T-helper 1 cell (primary cell): ENCODE measurements at regions not wholly inside any gene's neighbourhood (a gene's known extent, or its start where the extent isn't known, plus 50 kb on each side); places are given as distances from the start of the nearest gene placed in this dataset.
A peak's percentile ranks its signal among the peaks of the same experiment; 100 is the strongest.
"Not testable (repeated sequence)": the region's sequence is repeated elsewhere in the genome, so short reads cannot be mapped to it uniquely, and the experiment has no call there.

Experiments
- DNase-seq, 5 donors: peaks; one replicate each; pipeline ENCODE4 v3.0.0-alpha.2; 2012 to 2020

- DNase-seq = peak in 4 of 5 donors; percentile 6 to 39 (median 29)
Observed at GRCh38 chr2:133886735-133887675, 318.7 kb upstream of the NCKAP5 start.

DNA sequence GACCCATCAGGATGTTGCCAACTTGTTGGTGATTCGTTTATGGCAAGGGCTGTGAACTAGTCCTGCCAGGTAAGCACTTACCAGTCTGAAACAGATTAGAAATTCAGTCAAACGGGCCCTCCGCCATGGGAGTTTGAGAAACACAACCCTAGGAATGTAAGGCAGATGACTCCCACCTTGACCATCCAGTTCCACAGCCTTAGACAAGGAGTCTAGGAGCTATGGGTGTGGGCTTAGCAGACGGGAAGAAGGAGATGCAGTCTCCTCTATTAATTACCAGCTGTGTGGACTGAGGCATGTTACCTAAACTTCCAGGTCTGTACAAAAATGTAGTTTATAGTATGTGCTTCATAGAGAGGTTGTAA lies 319.4 kb upstream of the NCKAP5 start:
- DNase-seq = no peak

DNA sequence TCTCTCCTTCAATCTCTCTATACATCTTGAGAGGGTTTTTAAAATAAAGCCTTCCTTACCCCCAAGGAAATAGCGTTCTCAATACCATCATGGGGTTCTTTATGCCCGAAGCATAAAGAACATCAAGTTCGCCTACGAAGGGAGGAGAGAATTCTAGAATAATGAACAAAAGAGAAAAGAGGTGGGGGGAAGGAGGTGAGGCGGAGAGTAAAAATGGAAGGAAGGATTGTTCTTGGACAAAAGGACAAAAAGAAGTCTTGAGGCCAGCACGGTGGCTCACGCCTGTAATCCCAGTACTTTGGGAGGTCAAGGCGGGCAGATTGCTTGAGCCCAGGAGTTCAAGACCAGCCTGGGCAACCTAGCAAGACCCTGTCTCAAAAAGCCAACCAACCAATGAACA lies 319.8 kb upstream of the NCKAP5 start:
- DNase-seq = no peak

GRCh38 chr2:133888621-133889219 lies 320.5 kb upstream of the NCKAP5 start:
- no peak for DNase-seq

- no peak for DNase-seq
Observed at GRCh38 chr2:133892352-133892913, 324.2 kb upstream of the NCKAP5 start.

DNA sequence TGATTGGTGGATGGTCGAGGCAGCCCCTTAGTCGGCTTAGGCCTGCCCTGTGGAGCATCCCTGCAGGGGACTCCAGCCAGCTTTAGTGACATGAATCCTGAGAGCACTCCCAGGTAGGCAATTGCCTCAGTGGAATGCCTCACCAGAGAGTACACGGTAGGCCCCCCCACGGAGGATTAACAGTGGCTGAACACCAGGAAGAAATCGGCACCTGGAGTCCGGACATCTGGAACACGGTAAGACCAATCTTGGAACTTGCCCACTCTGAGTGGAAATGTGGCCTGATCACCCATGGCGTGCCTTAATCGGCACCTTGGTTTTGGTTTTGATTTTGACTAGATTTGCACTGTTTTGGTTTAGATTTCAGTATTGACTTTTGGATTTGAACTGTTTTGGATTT lies 326.2 kb upstream of the NCKAP5 start:
- DNase-seq = no peak

GRCh38 chr2:133897838-133898237 lies 329.6 kb upstream of the NCKAP5 start:
- not testable (repeated sequence) for DNase-seq

DNA sequence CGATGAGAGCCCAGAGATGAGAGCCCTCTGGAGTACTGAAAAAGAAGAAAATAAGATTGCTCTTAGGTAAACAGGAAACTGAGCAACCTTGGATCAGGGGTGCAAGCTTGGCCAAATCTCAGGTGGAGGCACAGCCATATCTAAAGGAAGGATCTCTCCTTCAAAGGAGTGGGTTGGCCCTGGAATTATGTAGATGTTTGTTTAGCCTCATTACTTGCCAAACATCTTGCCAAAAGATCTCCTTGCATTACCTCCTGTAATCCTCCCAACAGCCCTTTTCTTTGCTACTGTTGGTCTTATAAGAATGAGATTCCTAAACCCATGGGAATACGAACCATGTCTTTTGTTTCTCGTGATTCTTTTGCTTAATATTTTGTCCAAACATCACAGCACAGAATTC lies 332.6 kb upstream of the NCKAP5 start:
- no peak for DNase-seq

- no peak for DNase-seq
Observed at GRCh38 chr2:133906396-133906795, 338.1 kb upstream of the NCKAP5 start.

DNA sequence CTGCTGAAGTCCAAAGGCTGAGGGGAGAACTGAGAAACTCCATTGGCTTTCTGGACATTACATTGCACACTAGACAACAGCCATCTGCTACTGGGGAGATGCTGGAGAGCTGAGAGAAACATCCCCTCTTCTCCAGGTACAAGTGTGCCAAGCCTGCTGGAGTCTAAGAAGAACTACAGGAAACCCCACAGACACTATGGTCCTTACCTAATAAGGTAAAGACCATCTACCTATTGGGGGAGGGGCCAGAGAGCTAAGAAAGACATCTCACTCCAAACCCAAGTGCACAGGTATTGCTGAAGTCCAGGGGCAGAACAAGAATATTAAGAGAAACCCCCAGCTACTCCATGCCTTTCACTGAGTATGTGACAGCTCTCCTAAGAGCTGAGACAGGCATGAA lies 338.7 kb upstream of the NCKAP5 start:
- DNase-seq = no peak

DNA sequence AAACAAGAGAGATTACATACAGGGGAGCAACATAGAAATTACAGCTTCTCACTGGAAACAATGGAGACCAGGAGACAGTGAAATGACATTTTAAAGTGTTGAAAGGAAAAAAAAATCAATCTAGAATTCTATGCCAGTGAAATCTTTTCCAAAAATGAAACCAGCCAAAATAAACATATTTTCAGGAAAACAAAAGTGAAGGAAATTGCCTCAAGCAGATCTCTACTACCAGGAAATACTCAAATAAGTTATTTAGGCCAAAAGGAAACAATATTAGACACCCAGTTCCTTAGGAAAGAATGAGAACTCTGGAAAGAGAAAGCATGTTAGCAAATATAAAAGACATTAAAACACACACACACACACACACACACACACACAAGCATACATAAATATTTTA lies 339.9 kb upstream of the NCKAP5 start:
- DNase-seq = no peak

- no peak for DNase-seq
Observed at GRCh38 chr2:133918141-133918540, 335.7 kb upstream of the MGAT5 start.

GRCh38 chr2:133919285-133919684 lies 334.6 kb upstream of the MGAT5 start:
- no peak for DNase-seq

- DNase-seq = no peak
Observed at GRCh38 chr2:133927894-133928293, 326.0 kb upstream of the MGAT5 start.

DNA sequence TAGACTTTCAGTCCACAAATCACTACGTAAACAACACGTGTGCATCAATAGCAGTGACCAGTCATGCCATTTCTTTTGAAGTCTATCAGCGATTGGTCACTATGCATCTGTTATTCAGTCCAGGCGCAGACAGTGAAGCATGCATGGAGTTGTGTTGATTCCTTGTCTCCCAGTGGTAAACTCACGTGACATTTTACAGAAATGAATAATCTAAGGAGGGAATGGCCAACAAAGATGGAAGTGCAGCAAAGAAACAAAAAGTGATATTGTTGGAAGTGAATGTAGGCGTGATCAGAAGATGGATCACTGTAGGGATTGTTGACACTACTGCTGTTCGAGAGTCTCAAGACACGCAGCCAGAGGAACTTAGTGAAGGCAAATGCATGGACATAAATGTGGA lies 317.8 kb upstream of the MGAT5 start:
- DNase-seq = no peak

DNA sequence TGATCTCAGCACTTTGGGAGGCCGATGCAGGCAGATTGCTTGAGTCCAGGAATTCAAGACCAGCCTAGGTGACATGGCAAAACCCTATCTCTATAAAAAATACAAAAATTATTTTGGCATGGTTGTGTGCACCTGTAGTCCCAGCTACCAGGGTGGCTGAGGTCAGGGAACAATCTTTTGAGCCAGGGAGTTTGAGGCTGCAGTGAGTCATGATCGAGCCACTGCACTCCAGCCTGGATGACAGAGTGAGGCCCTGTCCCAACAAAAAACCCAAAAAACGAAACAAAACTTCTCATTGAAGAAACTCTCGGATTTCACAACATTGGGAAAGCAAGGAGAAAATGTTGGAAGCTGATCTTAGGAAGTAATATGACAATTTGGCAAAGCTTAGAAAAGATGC lies 317.3 kb upstream of the MGAT5 start:
- no peak for DNase-seq

GRCh38 chr2:133937669-133938068 lies 316.2 kb upstream of the MGAT5 start:
- DNase-seq = no peak

DNA sequence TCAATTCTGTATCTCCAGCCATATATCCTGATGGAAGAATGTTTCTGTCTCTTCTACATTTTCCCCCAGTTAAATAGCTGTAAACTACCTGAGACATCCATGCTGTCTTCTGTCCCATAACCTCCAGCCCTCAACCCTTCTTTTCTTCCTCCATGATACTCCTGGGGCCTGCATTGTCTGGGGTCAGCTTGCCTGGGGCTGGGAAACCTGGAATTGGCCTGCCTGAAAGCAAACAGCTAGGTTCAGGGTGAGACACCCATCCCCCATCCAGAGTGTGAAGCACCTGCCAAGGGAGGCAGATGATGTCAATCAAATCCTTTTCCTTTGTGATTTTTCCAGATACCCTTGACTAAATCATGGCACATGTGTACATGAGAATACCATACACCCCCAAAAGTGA lies 313.7 kb upstream of the MGAT5 start:
- DNase-seq = no peak

GRCh38 chr2:133941666-133942065 lies 312.2 kb upstream of the MGAT5 start:
- DNase-seq = no peak

- no peak for DNase-seq
Observed at GRCh38 chr2:133942398-133942797, 311.5 kb upstream of the MGAT5 start.

GRCh38 chr2:133943108-133943507 lies 310.8 kb upstream of the MGAT5 start:
- no peak for DNase-seq

- no peak for DNase-seq
Observed at GRCh38 chr2:133945089-133945488, 308.8 kb upstream of the MGAT5 start.

DNA sequence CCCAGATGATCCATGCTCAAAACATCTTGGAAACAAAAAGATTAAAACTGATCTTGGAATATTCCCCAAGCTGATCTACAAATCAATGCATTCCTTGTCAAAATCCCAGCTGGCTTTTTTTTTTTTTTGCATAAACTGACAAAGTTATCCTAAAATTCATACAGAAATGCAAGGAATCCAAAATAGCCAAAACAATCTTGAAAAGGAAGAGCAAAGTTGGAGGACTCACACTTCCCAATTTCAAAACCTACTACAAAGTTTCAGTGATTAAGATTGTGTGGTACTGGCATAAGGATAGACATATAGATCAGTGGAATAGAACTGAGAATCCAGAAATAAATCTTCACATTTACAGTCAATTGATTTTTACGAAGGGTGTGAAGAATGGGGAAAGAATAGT lies 306.8 kb upstream of the MGAT5 start:
- DNase-seq = no peak
